Uterus (tissue), 2 donors: ENCODE measurements at regions not wholly inside any gene's neighbourhood (a gene's known extent, or its start where the extent isn't known, plus 50 kb on each side); places are given as distances from the start of the nearest gene placed in this dataset.

Experiments used
- CTCF ChIP-seq, 4 experiments: fragments of 200-600 bp in 2 of 4; fragments of 450-650 bp in 2 of 4; sonication (generic) in 2 of 4; IDR thresholded peaks; one replicate each; pipeline ENCODE4 v1.5.1; 2016 to 2019; ENCODE audit warnings: antibody characterized with exemption in 4 of 4, mild to moderate bottlenecking in 2 of 4, moderate library complexity in 1 of 4
- POLR2A ChIP-seq, 2 donors: fragments of 450-650 bp; IDR thresholded peaks; one replicate each; pipeline ENCODE4 v1.6.1; 2016; ENCODE audit warnings: antibody characterized with exemption in 2 of 2, mild to moderate bottlenecking in 1 of 2, moderate library complexity in 1 of 2

- TF ChIP-seq CTCF (IDR thresholded peaks at IDR 0.05) (no peak), POLR2A (IDR thresholded peaks at IDR 0.05) (no peak)
Measured at GRCh38 chr20:40254023-40254772, 434.8 kb downstream of the MAFB start.
